H9 (cell line): ENCODE measurements at regions not wholly inside any gene's neighbourhood (a gene's known extent, or its start where the extent isn't known, plus 50 kb on each side); places are given as distances from the start of the nearest gene placed in this dataset.
"Not testable (repeated sequence)": the region's sequence is repeated elsewhere in the genome, so short reads cannot be mapped to it uniquely, and the experiment has no call there.

ENCODE experiments used
- DNase-seq: peaks from one replicate; pipeline ENCODE4 v3.0.0-alpha.2; 2017
- H2AFZ ChIP-seq: one replicate; pipeline ENCODE4 v1.6.1; 2013; ENCODE audit warnings: mild to moderate bottlenecking, low read length, control low read depth, moderate library complexity
- H2AK5ac ChIP-seq: 2 replicates; pipeline ENCODE4 v1.6.1; 2013; ENCODE audit warnings: low read length, control low read depth, mixed read lengths; ENCODE audit not compliant: insufficient read length
- H2BK120ac ChIP-seq: one replicate; pipeline ENCODE4 v1.6.1; 2013; ENCODE audit warnings: low read depth, mild to moderate bottlenecking, low read length, control low read depth, inconsistent platforms; ENCODE audit not compliant: poor library complexity, severe bottlenecking
- H2BK12ac ChIP-seq: 2 replicates; pipeline ENCODE4 v1.6.1; 2013; ENCODE audit warnings: low read length, control low read depth, mixed read lengths, low read depth; ENCODE audit not compliant: insufficient read length
- H2BK15ac ChIP-seq: 2 replicates; pipeline ENCODE4 v1.6.1; 2013; ENCODE audit warnings: low read depth, low read length, control low read depth
- H2BK20ac ChIP-seq: one replicate; pipeline ENCODE4 v1.6.1; 2013; ENCODE audit warnings: low read depth, mild to moderate bottlenecking, low read length, control low read depth, inconsistent platforms; ENCODE audit not compliant: poor library complexity, severe bottlenecking
- H2BK5ac ChIP-seq: 2 replicates; pipeline ENCODE4 v1.6.1; 2013; ENCODE audit warnings: low read length, control low read depth, mixed read lengths; ENCODE audit not compliant: insufficient read length
- H3K14ac ChIP-seq: 2 replicates; pipeline ENCODE4 v1.6.1; 2013; ENCODE audit warnings: low read length, control low read depth; ENCODE audit not compliant: insufficient read depth
- H3K18ac ChIP-seq: 2 replicates; pipeline ENCODE4 v1.6.1; 2013; ENCODE audit warnings: low read depth, mild to moderate bottlenecking, mixed read lengths, low read length, control low read depth; ENCODE audit not compliant: insufficient read length
- H3K23ac ChIP-seq: 2 replicates; pipeline ENCODE4 v1.6.1; 2013; ENCODE audit warnings: low read length, control low read depth, mixed read lengths, low read depth; ENCODE audit not compliant: insufficient read length
- H3K23me2 ChIP-seq: 2 replicates; pipeline ENCODE4 v1.6.1; 2013; ENCODE audit warnings: low read depth, mild to moderate bottlenecking, mixed read lengths, low read length, control low read depth; ENCODE audit not compliant: insufficient read length, poor library complexity, severe bottlenecking
- H3K27ac ChIP-seq: 2 replicates; pipeline ENCODE4 v1.5.1; 2013; ENCODE audit warnings: low read length, control low read depth, mixed read lengths, low read depth; ENCODE audit not compliant: insufficient read length
- H3K27me3 ChIP-seq: 2 replicates; pipeline ENCODE4 v1.6.1; 2013; ENCODE audit warnings: low read length, control low read depth, inconsistent platforms; ENCODE audit not compliant: insufficient read depth
- H3K4ac ChIP-seq: 2 replicates; pipeline ENCODE4 v1.6.1; 2013; ENCODE audit warnings: low read depth, mild to moderate bottlenecking, control low read depth, inconsistent platforms, low read length, moderate library complexity
- H3K4me1 ChIP-seq: 2 replicates; pipeline ENCODE4 v1.6.1; 2013; ENCODE audit warnings: low read length, control low read depth, inconsistent platforms; ENCODE audit not compliant: insufficient read depth
- H3K4me2 ChIP-seq: 2 replicates; pipeline ENCODE4 v1.6.1; 2013; ENCODE audit warnings: low read length, control low read depth, mixed read lengths; ENCODE audit not compliant: insufficient read length, insufficient read depth
- H3K56ac ChIP-seq: 2 replicates; pipeline ENCODE4 v1.6.1; 2013; ENCODE audit warnings: low read depth, mild to moderate bottlenecking, mixed read lengths, low read length, control low read depth; ENCODE audit not compliant: insufficient read length
- H3K79me1 ChIP-seq: 2 replicates; pipeline ENCODE4 v1.6.1; 2013; ENCODE audit warnings: low read depth, mild to moderate bottlenecking, moderate library complexity, low read length, control low read depth, inconsistent platforms; ENCODE audit not compliant: insufficient read depth, poor library complexity, severe bottlenecking
- H3K79me2 ChIP-seq: 2 replicates; pipeline ENCODE4 v1.6.1; 2013; ENCODE audit warnings: low read length, control low read depth, inconsistent platforms; ENCODE audit not compliant: insufficient read depth
- H3K9ac ChIP-seq: 2 replicates; pipeline ENCODE4 v1.6.1; 2013; ENCODE audit warnings: low read length, control low read depth, mixed read lengths; ENCODE audit not compliant: insufficient read length; ENCODE audit errors: extremely low read depth
- H3K9me3 ChIP-seq: one replicate; pipeline ENCODE4 v1.6.1; 2013; ENCODE audit warnings: low read depth, low read length, inconsistent platforms; ENCODE audit not compliant: control insufficient read depth
- H3T11ph ChIP-seq: one replicate; pipeline ENCODE4 v1.6.1; 2013; ENCODE audit warnings: mild to moderate bottlenecking, low read length, control low read depth, inconsistent platforms
- H4K20me1 ChIP-seq: one replicate; pipeline ENCODE4 v1.6.1; 2013; ENCODE audit not compliant: control insufficient read depth, insufficient read length, insufficient read depth
- H4K5ac ChIP-seq: 2 replicates; pipeline ENCODE4 v1.6.1; 2013; ENCODE audit warnings: low read depth, mild to moderate bottlenecking, mixed read lengths, low read length, control low read depth; ENCODE audit not compliant: insufficient read length
- H4K8ac ChIP-seq: replicated peaks from 2 replicates; pipeline ENCODE4 v1.6.1; 2013; ENCODE audit warnings: low read length, control low read depth, mixed read lengths, low read depth; ENCODE audit not compliant: insufficient read length
- H4K91ac ChIP-seq: 2 replicates; pipeline ENCODE4 v1.6.1; 2013; ENCODE audit warnings: low read depth, mild to moderate bottlenecking, moderate library complexity, mixed read lengths, low read length, control low read depth; ENCODE audit not compliant: insufficient read length
- H3K27ac Mint-ChIP-seq, 3 experiments: 2 replicates in 2 of 3; 3 replicates in 1 of 3; pipeline ENCODE4 v1.8.0; 2020 to 2021; ENCODE audit warnings: mixed read lengths in 3 of 3, mild to moderate bottlenecking in 1 of 3, moderate library complexity in 1 of 3
- H3K27me3 Mint-ChIP-seq: 2 replicates; pipeline ENCODE4 v1.8.0; 2021; ENCODE audit warnings: low read depth, mild to moderate bottlenecking, moderate library complexity, mixed read lengths
- H3K36me3 Mint-ChIP-seq, 3 experiments: 2 replicates in 2 of 3; 3 replicates in 1 of 3; pipeline ENCODE4 v1.8.0; 2020 to 2021; ENCODE audit warnings: low read depth in 3 of 3, mixed read lengths in 3 of 3; ENCODE audit not compliant: insufficient read depth in 1 of 3
- H3K4me1 Mint-ChIP-seq, 2 experiments: 2 replicates each; pipeline ENCODE4 v1.8.0; 2020; ENCODE audit warnings: mixed read lengths in 2 of 2
- H3K4me3 Mint-ChIP-seq, 2 experiments: 2 replicates in 1 of 2; 3 replicates in 1 of 2; pipeline ENCODE4 v1.8.0; 2020 to 2021; ENCODE audit warnings: mild to moderate bottlenecking in 2 of 2, mixed read lengths in 2 of 2, moderate library complexity in 1 of 2
- H3K9me3 Mint-ChIP-seq, 2 experiments: 2 replicates in 1 of 2; 3 replicates in 1 of 2; pipeline ENCODE4 v1.8.0; 2020; ENCODE audit warnings: mild to moderate bottlenecking in 2 of 2, mixed read lengths in 2 of 2, moderate library complexity in 1 of 2
- CTCF ChIP-seq: fragments of 200-600 bp; sonication (generic); conservative IDR thresholded peaks from 3 replicates; pipeline ENCODE4 v1.8.0; 2021; ENCODE audit warnings: antibody characterized with exemption, mild to moderate bottlenecking
- WGBS: extraction: QIAGEN DNeasy Blood & Tissue Kit; methylation state at CpG from one replicate; pipeline ENCODE4 v1.1.7; 2013; ENCODE audit warnings: missing lambda C conversion rate, low lambda C conversion rate, mixed read lengths; ENCODE audit not compliant: insufficient read length; ENCODE audit errors: extremely low coverage; 5-methylcytosine and 5-hydroxymethylcytosine counted together

GRCh38 chr10:36771725-36772124, 353.7 kb upstream of the ANKRD30A start:
- Histone ChIP-seq H3K4me2 (no peak overlapping the region), H3K14ac (no peak overlapping the region), H3K9me3 (no peaks in the 10 kb centered on the region), H4K91ac (no peak overlapping the region), H2BK20ac (no peak overlapping the region), H3K4me1 (no peaks in the 10 kb centered on the region), H4K20me1 (no peaks in the 10 kb centered on the region), H2BK15ac (no peak overlapping the region), H3K23me2 (no peaks in the 10 kb centered on the region), H2AFZ (no peak overlapping the region), H2BK5ac (no peak overlapping the region), H3K27me3 (no peaks in the 10 kb centered on the region), H3K27ac (no peak overlapping the region), H3K4ac (no peak overlapping the region), H3K9ac (no peak overlapping the region), H3K56ac (no peak overlapping the region), H3K18ac (no peak overlapping the region), H3K23ac (no peak overlapping the region), H2BK120ac (no peak overlapping the region), H2AK5ac (no peak overlapping the region), H3K79me2 (no peaks in the 10 kb centered on the region), H2BK12ac (no peak overlapping the region), H3T11ph (no peak overlapping the region), H4K8ac (no peak overlapping the region), H4K5ac (no peak overlapping the region), H3K79me1 (no peaks in the 10 kb centered on the region)
- WGBS, result 100% methylated on average over 1 of the region's 1 CpG
- no peak for DNase-seq
- H3K36me3 Mint-ChIP-seq, result no peaks in the 10 kb centered on the region
- H3K27ac Mint-ChIP-seq, result no peak overlapping the region
- H3K9me3 Mint-ChIP-seq, result peaks cover 0 to 2% of the 10 kb centered on the region in 2 experiments; a peak in 1 of 5 replicates
- H3K4me3 Mint-ChIP-seq, result no peak overlapping the region
- TF ChIP-seq CTCF, result no peak
- H3K4me1 Mint-ChIP-seq, result no peaks in the 10 kb centered on the region
- no peaks in the 10 kb centered on the region for H3K27me3 Mint-ChIP-seq

- H3K9me3 Mint-ChIP-seq, H2BK15ac ChIP-seq, H3K79me2 ChIP-seq, H2AK5ac ChIP-seq, H2BK5ac ChIP-seq, DNase-seq, H4K91ac ChIP-seq, H2BK120ac ChIP-seq, H4K8ac ChIP-seq, H3K4me1 ChIP-seq, H3K4me3 Mint-ChIP-seq, H3K27me3 Mint-ChIP-seq, H3K23ac ChIP-seq, H3K4me1 Mint-ChIP-seq, H4K5ac ChIP-seq, H3K4me2 ChIP-seq, H2AFZ ChIP-seq, H2BK20ac ChIP-seq, H3K14ac ChIP-seq, H3T11ph ChIP-seq, H3K9me3 ChIP-seq, H3K27me3 ChIP-seq, H3K36me3 Mint-ChIP-seq, H3K27ac ChIP-seq, H4K20me1 ChIP-seq, H3K9ac ChIP-seq, H2BK12ac ChIP-seq, H3K56ac ChIP-seq, H3K27ac Mint-ChIP-seq, H3K79me1 ChIP-seq, H3K4ac ChIP-seq, H3K23me2 ChIP-seq, H3K18ac ChIP-seq: not testable (repeated sequence)
- no CpG with 5 or more reads among the region's 7 CpGs for WGBS
Observed at GRCh38 chr10:36769741-36770140, 355.7 kb upstream of the ANKRD30A start.
